Choroid plexus epithelial cell (primary cell): ENCODE measurements at regions not wholly inside any gene's neighbourhood (a gene's known extent, or its start where the extent isn't known, plus 50 kb on each side); places are given as distances from the start of the nearest gene placed in this dataset.

Source experiments
- DNase-seq: peaks from one replicate; pipeline ENCODE4 v3.0.0-alpha.2; 2010; ENCODE audit warnings: low read depth
- H3K4me3 ChIP-seq: 2 replicates; pipeline ENCODE4 v1.5.1; 2011; ENCODE audit warnings: low read depth, mild to moderate bottlenecking, control low read depth, low read length, moderate library complexity
- CTCF ChIP-seq: conservative IDR thresholded peaks from 2 replicates; pipeline ENCODE4 v1.5.1; 2011; ENCODE audit warnings: low read depth, mild to moderate bottlenecking, control low read depth, inconsistent platforms, low read length, moderate library complexity

- no peak for DNase-seq
- no peak for TF ChIP-seq CTCF
These were observed 300.0 kb upstream of the DDI1 start for GRCh38 chr11:103736315-103737036.

GRCh38 chr11:103737037-103737622, 299.3 kb upstream of the DDI1 start:
- H3K4me3 ChIP-seq: no peak overlapping the region
- DNase-seq: no peak
- no peak for TF ChIP-seq CTCF

More at GRCh38 chr11:103736315-103737036, 300.0 kb upstream of the DDI1 start:
- H3K4me3 ChIP-seq: no peak overlapping the region

GRCh38 chr11:103737747-103738146, 298.7 kb upstream of the DDI1 start:
- H3K4me3 ChIP-seq: no peak overlapping the region
- TF ChIP-seq CTCF: no peak
- DNase-seq: peak; percentile 32

- peak overlapping the region; percentile 44 for H3K4me3 ChIP-seq
- DNase-seq: peak; percentile 23
These were observed 297.2 kb upstream of the DDI1 start for GRCh38 chr11:103739074-103739796.

GRCh38 chr11:103744496-103745153, 291.8 kb upstream of the DDI1 start:
- H3K4me3 ChIP-seq: no peak overlapping the region
- DNase-seq: no peak
- TF ChIP-seq CTCF: no peak

- H3K4me3 ChIP-seq: no peak overlapping the region
- no peak for TF ChIP-seq CTCF
- no peak for DNase-seq
These were observed 287.3 kb upstream of the DDI1 start for GRCh38 chr11:103749158-103749557.

- DNase-seq: no peak
- H3K4me3 ChIP-seq: no peak overlapping the region
- TF ChIP-seq CTCF: no peak
These were observed 267.6 kb upstream of the DDI1 start for GRCh38 chr11:103768816-103769215.
